ENCODE measurements at regions not wholly inside any gene's neighbourhood (a gene's known extent, or its start where the extent isn't known, plus 50 kb on each side); places are given as distances from the start of the nearest gene placed in this dataset.
"Not testable (repeated sequence)": the region's sequence is repeated elsewhere in the genome, so short reads cannot be mapped to it uniquely, and the experiment has no call there.

DNA sequence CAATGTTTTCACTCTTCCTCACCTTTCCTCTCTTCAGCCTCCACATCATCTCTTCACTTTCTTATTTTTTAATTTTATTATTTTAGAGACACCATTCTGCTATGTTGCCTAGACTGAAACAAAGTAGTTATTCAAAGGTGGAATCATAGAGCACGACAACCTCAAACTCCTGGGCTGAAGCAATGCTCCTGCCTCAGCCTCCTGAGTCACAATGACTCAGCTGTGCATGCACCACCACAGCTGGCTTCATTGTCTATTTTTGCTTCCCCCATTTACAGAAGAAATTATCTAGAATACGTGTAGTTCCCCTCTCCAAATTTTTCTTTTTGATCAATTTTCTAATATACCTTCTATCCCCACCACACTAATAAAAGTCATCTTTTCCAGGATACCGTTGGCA lies 911.5 kb upstream of the SOX11 start:
- TF ChIP-seq CTCF (IDR thresholded peaks at IDR 0.05; ENCODE audit: low read length, missing control alignments) = no peak
- DNase-seq (ENCODE audit: low read depth) = no peak
- no peak overlapping the region for H3K4me3 ChIP-seq (replicated peaks; ENCODE audit: low read depth, low read length)

- no peak for DNase-seq (ENCODE audit: low read depth)
- TF ChIP-seq CTCF (IDR thresholded peaks at IDR 0.05; ENCODE audit: low read length, missing control alignments) = no peak
- no peak overlapping the region for H3K4me3 ChIP-seq (replicated peaks; ENCODE audit: low read depth, low read length)
These were observed 909.5 kb upstream of the SOX11 start for GRCh38 chr2:4782647-4783046.

GRCh38 chr2:4791488-4791887 lies 900.7 kb upstream of the SOX11 start:
- no peak overlapping the region for H3K4me3 ChIP-seq (replicated peaks; ENCODE audit: low read depth, low read length)
- TF ChIP-seq CTCF (IDR thresholded peaks at IDR 0.05; ENCODE audit: low read length, missing control alignments) = no peak
- no peak for DNase-seq (ENCODE audit: low read depth)

DNA sequence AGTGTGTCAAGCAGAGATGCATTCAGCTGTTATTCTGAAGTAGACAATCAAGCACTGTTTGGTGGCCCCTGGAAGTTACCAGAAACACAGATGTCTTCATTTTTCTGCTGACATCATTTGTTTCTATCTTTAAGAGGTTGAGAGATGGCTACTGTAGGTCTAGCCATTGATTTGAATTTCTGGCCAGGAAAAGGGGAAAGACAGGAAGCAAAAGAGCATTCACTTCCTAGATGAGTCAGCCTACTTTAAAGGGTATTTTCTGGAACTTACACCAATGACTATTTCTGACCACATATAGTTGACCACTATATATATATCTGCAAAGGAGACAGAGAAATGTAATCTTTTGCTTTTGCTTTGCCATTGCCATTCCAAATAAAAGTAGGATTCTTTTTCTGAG lies 900.1 kb upstream of the SOX11 start:
- no peak for DNase-seq (ENCODE audit: low read depth)
- H3K4me3 ChIP-seq (replicated peaks; ENCODE audit: low read depth, low read length) = no peak overlapping the region
- no peak for TF ChIP-seq CTCF (IDR thresholded peaks at IDR 0.05; ENCODE audit: low read length, missing control alignments)

- DNase-seq (ENCODE audit: low read depth) = no peak
- no peak for TF ChIP-seq CTCF (IDR thresholded peaks at IDR 0.05; ENCODE audit: low read length, missing control alignments)
- H3K4me3 ChIP-seq (replicated peaks; ENCODE audit: low read depth, low read length) = no peak overlapping the region
These were observed 888.8 kb upstream of the SOX11 start for GRCh38 chr2:4803396-4803795.

- H3K4me3 ChIP-seq (replicated peaks; ENCODE audit: low read depth, low read length); DNase-seq (ENCODE audit: low read depth): not testable (repeated sequence)
These were observed 878.0 kb upstream of the SOX11 start for GRCh38 chr2:4814137-4814536.

DNA sequence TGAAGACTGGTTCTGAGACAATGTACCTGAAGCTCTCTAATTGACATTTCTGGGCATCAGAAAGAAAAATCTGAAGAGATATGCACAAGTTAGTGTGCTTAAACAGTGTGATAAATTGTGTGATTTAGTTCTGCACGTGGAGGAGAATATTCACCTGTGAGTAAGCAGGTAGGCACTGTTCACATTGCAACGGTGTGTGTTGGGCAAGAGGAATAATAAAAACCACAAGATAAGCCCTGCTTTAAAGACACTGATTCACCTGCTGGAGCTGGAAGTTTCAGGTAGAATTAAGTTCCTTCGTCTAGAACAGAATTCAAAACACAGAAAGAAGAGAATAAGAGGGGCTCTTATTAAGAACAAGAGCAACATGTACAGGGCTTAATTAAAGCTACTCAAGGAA lies 864.3 kb upstream of the SOX11 start:
- no peak for TF ChIP-seq CTCF (IDR thresholded peaks at IDR 0.05; ENCODE audit: low read length, missing control alignments)
- H3K4me3 ChIP-seq (replicated peaks; ENCODE audit: low read depth, low read length) = no peak overlapping the region
- DNase-seq (ENCODE audit: low read depth) = no peak

All from fibroblast of pulmonary artery (primary cell).